ENCODE measurements at regions not wholly inside any gene's neighbourhood (a gene's known extent, or its start where the extent isn't known, plus 50 kb on each side); places are given as distances from the start of the nearest gene placed in this dataset.

DNA sequence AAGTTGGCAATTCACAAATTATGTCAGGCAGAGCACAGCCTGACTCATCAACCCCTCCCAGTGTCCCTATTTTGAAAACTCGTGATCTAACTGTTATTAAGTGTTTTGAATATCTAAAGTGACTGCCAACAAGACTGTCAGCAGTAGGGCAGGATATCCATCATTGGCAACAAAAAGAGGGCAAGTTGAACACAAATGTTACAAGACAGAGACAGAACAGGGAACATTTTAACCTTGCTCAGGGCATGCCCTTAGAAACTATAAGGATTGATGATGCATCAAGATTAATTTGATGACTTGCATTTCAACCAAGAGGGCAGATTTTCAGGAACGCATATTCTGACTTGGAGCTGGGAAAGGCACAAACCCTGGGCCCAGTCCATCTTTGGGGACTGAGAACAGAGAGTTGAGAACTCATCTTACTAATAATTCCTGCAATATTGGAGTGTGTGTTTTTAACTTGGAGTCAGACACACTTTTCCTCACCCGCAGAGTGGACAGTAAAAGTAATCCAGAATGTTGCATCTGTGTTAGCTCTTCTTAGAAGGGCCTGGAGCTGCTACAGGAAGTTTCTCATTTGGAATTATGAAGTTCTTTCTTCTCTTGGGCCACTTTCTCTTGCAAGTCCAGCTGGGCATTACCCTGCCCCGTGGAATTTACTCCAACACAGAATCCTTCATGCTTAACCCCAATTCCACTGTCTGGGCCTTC lies 317.2 kb downstream of the LTN1 start:
- DNase-seq = no peak
- TF ChIP-seq GATA1 (IDR thresholded peaks at IDR 0.05; ENCODE audit: low read depth, low read length) = no peak
- TF ChIP-seq POLR2A (IDR thresholded peaks at IDR 0.05; ENCODE audit: low read length) = no peak

DNA sequence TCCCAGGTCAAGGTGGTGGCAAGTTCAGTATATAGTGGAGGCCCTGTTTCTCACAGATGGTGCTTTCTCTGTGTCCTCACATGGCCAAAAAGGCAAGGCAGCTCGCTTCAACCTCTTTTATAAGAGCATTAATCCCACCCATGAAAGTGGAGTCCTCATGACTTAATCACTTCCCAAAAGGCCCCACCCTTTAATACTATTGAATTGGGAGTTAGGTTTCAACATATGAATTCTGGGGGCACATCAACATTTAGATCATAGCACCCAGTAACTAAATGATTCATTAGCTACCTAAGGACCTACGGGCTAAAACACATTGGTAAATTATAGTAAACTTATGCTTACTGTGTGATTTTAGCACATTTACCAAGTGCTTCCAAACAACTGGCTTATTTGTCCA lies 317.9 kb downstream of the LTN1 start:
- TF ChIP-seq POLR2A (IDR thresholded peaks at IDR 0.05; ENCODE audit: low read length) (no peak), GATA1 (IDR thresholded peaks at IDR 0.05; ENCODE audit: low read depth, low read length) (no peak)
- no peak for DNase-seq

DNA sequence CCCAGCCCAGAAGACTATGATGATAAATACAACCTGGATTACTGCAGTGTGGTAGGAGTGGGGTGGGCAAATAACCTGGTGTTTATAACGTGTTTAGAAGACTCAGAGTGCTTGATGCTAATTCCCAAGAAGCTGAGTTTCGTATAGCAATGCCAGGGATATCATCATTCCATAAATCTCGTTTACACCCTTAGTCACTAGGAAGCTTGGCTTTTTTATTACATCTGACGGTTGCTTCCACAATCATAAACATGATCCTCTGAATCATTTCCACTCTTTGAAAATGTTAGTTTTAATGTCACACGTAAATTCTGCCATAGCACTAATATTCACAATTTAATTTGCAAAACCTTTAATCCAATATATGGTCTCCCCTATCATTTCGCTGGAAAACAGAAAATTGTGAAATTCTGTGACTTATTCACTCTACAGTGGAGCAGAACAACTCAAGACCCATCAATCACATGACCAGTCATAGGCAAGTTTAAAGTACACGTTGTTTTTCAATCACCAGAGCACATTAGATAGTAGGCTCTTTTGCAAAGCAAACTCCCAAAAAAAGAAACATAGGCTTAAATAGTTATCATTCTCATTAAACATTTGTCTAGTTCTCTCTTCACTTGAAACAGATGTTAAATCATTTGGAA lies 321.0 kb downstream of the LTN1 start:
- TF ChIP-seq GATA1 (IDR thresholded peaks at IDR 0.05; ENCODE audit: low read depth, low read length) = no peak
- no peak for TF ChIP-seq POLR2A (IDR thresholded peaks at IDR 0.05; ENCODE audit: low read length)
- DNase-seq = no peak

DNA sequence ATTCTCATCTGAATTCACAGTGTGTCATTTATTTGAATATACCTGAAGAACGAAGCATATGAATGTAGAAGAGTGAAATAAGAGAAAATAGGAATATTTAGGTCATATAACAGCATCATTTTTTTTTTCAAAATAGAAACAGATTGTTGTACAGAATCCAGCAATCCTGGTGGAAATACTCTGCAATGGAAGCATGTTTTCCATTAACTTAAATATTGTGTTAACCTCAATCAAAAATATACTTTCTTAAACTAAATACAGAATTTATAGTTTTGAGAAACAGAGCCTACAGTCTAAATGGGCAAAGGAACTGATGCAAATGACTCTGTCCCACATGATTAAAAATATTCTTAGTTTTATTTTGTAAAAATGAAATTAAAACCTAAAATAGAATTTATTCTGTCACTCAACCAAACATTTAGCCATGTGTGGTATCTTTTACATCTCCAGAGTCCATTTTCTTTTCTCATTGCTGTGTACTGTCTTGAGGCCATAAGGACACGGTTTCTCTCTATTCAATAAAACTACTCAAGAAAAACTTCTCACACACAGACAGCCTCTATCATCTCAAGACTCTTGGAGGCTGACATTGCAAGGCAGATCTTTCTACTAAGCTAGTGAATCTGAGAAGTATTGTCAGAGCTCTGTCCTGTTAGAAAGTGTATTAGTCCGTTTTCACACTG lies 322.6 kb downstream of the LTN1 start:
- TF ChIP-seq POLR2A (IDR thresholded peaks at IDR 0.05; ENCODE audit: low read length) (no peak), GATA1 (IDR thresholded peaks at IDR 0.05; ENCODE audit: low read depth, low read length) (no peak)
- DNase-seq = no peak

DNA sequence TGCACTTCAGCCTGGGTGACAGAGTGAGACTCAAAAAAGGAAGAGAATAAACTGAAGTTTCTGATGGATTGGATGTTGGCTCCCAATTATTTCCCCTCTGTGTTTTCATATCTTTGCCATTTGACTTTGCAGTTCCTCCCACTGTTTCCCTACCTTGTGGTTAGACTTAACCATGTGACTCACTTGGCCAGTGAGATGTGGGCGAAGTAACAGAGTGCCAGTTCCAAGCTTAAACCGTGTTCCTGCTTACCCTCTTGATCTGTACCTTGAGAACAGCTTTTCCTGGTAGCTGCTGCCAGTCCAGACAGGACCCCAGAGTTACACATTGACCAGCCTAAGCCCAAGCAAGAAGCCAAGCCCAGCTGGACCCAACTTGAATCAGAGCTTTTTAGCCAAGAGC lies 323.4 kb downstream of the LTN1 start:
- no peak for DNase-seq
- TF ChIP-seq POLR2A (IDR thresholded peaks at IDR 0.05; ENCODE audit: low read length) = no peak
- no peak for TF ChIP-seq GATA1 (IDR thresholded peaks at IDR 0.05; ENCODE audit: low read depth, low read length)

DNA sequence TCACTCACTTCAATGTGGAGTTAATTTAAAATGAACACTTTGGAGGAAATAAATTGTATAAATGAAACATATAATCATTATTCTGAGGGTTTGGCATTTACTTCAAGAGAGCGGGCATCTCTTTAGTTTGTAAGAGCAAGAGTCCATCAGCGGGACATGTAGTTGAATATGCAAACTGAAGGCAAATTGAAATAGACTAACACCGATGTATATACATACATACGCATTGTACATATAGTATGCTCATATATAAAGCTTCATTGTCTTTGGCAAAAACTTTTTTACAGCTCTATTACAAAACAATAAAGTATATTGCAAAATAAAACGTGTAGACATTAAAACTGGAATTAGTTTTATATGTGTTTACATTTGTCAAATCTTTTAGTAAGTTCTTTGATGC lies 328.9 kb downstream of the LTN1 start:
- no peak for DNase-seq
- TF ChIP-seq POLR2A (IDR thresholded peaks at IDR 0.05; ENCODE audit: low read length) (no peak), GATA1 (IDR thresholded peaks at IDR 0.05; ENCODE audit: low read depth, low read length) (no peak)

DNA sequence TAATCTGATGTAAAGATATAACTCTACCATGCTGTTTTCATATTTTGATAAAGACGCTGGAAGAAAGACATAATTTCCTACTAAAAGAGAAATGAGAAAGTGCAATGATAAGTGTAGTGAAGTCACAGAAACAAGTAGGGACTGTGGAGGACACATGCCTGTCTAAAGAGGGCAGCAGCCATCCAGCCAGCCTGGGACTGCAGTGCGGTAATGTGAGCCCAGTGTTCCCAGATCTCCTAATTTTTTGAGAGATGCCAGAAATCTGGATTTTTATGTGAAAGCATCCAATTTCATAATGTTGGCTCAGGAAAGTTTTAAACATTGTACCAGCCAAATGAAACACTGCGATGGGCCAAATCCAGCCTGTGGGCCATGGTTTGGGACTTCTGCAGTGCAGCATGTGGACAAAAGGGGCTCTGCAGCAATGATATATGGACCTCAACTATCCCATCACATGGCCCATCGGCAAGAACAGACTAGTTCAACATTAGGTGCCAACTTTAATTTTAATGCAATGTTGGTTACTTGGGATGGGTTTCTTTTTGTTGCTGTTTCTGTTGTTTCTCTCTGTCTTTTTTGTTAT lies 329.5 kb downstream of the LTN1 start:
- DNase-seq = no peak

DNA sequence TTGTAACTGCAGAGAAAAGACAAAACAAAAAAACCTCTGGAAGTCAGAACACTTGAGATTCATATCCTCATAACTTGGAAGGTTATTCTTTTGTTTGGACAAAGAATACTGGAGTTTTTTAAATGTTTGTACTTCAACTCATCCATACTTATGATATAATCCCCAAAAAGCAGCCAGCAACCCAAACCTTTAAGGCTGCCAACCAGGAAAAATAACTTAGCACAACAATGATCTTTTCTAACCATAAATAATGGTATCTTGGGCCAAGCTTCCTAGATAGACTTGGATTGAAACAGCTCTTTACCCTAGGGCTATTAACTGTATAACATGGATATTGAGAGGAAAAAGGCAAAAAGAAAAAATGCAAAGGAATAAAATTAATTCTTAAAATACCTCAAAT lies 335.1 kb downstream of the LTN1 start:
- no peak for DNase-seq
- TF ChIP-seq GATA1 (IDR thresholded peaks at IDR 0.05; ENCODE audit: low read depth, low read length) = no peak
- TF ChIP-seq POLR2A (IDR thresholded peaks at IDR 0.05; ENCODE audit: low read length) = no peak

More for the DNA sequence above, 329.5 kb downstream of the LTN1 start:
- TF ChIP-seq GATA1 (IDR thresholded peaks at IDR 0.05; ENCODE audit: low read depth, low read length) (no peak), POLR2A (IDR thresholded peaks at IDR 0.05; ENCODE audit: low read length) (no peak)

DNA sequence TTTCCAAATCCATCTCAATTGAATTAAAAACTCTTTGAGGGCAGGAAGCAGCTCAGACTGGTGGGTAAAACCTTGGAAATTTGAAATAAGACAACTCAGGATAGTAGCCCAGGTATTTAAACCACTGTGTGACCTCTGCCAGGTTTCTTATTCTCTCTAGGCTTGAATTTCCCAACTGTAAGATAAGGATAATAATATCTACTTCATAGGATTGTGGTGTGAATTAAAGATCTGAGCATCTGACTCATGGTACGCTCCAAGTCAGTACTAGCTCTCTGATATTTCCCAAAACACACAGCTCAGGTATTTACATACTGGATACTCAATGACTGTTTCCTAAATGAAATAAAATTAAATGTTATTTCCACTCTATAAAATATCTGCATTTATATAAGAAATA lies 337.2 kb downstream of the LTN1 start:
- DNase-seq = no peak
- TF ChIP-seq POLR2A (IDR thresholded peaks at IDR 0.05; ENCODE audit: low read length) (no peak), GATA1 (IDR thresholded peaks at IDR 0.05; ENCODE audit: low read depth, low read length) (no peak)

DNA sequence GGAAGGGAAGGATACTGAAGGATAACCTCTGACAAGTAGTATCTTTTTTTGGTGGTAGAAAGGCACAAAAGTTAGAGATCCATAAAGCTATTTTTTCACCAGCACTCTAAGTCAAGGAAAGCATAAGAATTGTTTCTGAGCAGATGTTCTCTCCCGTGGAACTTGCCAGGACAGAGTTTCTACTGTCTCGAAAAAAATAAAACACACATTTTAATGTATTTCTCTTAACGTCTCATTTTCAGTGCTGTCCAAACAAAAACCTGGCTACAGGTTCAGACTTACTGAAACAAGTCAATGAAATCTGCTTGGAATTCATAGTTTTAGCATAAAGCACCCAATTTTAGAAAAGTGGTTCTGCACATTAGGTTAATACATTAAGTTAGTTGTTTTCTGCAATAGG lies 338.3 kb downstream of the LTN1 start:
- TF ChIP-seq POLR2A (IDR thresholded peaks at IDR 0.05; ENCODE audit: low read length) = no peak
- no peak for TF ChIP-seq GATA1 (IDR thresholded peaks at IDR 0.05; ENCODE audit: low read depth, low read length)

DNA sequence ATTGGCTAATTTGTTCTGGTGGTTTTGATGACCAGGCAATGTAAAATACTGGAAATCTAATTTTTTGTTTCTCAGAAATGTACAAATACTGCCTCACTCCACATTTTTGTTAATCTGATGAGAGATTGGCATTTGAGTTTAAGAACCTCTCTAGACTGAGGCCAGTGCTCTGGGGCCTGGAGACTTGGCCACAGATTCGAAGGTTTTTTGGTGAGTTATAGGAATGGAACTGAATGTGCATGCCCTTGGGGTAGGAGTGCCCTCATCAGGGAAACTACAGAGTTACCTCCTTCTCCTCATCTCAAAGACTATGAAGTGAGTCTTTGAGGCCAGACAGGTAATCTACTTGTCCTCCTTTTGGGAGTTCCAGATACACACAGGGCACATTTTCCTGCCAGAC lies 347.9 kb downstream of the LTN1 start:
- TF ChIP-seq GATA1 (IDR thresholded peaks at IDR 0.05; ENCODE audit: low read depth, low read length) (no peak), POLR2A (IDR thresholded peaks at IDR 0.05; ENCODE audit: low read length) (no peak)
- no peak for DNase-seq

More for the DNA sequence above, 338.3 kb downstream of the LTN1 start:
- no peak for DNase-seq

DNA sequence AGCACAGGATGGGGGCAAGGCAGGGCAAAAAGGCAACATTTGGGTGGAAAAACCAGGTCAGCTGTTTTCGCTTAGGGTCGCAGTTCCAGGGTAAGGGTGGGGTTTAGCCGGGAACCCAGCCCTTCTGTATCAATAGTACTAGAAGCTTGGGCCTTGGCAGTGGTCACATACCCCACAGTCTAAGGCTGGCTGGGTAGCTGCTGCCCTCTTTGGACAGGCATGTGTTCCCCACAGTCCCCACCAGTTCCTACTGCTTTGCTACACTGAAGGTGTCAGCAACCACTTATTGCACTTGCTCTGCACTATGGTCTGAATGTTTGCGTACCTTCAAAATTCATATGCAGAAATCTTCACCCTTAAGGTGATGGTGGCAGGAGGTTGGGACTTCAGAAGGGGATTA lies 349.8 kb downstream of the LTN1 start:
- TF ChIP-seq GATA1 (IDR thresholded peaks at IDR 0.05; ENCODE audit: low read depth, low read length) (no peak), POLR2A (IDR thresholded peaks at IDR 0.05; ENCODE audit: low read length) (no peak)
- DNase-seq = no peak

DNA sequence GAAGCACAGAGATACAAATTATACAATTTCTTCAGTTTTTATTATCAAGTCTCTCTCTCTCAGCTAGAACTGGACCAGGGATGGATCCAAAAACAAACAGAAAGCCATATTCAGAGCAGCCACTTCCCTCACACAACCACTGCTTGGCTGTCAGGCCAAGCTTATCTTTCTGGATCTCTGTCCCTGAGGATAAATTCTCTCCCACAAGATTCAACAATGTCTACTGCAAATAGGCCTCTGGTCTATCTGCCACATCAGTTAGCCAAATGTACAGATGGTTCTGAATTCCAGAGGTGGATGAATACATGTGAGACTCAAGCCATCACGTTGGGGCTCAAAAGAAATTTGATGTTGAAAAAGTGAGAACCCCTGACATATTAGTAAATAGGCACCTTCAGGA lies 350.9 kb downstream of the LTN1 start:
- no peak for TF ChIP-seq GATA1 (IDR thresholded peaks at IDR 0.05; ENCODE audit: low read depth, low read length)
- TF ChIP-seq POLR2A (IDR thresholded peaks at IDR 0.05; ENCODE audit: low read length) = no peak
- DNase-seq = no peak

DNA sequence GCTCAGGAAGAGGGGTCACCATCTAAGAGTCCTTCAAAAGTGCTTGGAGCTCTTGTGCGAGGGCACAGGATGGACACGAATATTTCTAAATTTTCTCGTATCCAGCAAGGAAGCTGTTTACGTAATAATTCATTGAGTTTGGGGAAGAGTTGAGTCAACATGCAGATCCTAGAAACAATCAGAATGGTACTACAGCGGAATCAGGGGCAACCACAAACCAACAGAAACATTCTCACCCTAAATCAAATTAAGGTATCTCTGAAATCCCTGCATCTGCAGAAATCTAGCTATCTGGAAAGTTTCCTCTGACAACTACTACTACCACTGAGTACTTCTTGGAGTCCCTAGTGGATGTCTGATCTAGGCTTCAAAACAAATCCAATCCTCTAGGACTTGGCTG lies 352.4 kb downstream of the LTN1 start:
- no peak for DNase-seq
- no peak for TF ChIP-seq GATA1 (IDR thresholded peaks at IDR 0.05; ENCODE audit: low read depth, low read length)
- TF ChIP-seq POLR2A (IDR thresholded peaks at IDR 0.05; ENCODE audit: low read length) = no peak
